Gastrocnemius medialis (tissue), 4 donors: ENCODE measurements at regions not wholly inside any gene's neighbourhood (a gene's known extent, or its start where the extent isn't known, plus 50 kb on each side); places are given as distances from the start of the nearest gene placed in this dataset.

Experiments
- POLR2A ChIP-seq, 2 donors: fragments of 450-650 bp; IDR thresholded peaks; one replicate each; pipeline ENCODE4 v1.6.1; 2017; ENCODE audit warnings: antibody characterized with exemption in 2 of 2, mild to moderate bottlenecking in 2 of 2, moderate library complexity in 2 of 2
- TF ChIP-seq, protein P1 (sequence below), 5 experiments: fragments of 450-650 bp in 3 of 5; fragments of 200-600 bp in 2 of 5; sonication (generic) in 2 of 5; IDR thresholded peaks in 4 of 5; conservative IDR thresholded peaks in 1 of 5; 1 replicate in 4 of 5; 2 replicates in 1 of 5; pipeline ENCODE4 v1.5.1; 2016 to 2019; ENCODE audit warnings: antibody characterized with exemption in 5 of 5, mild to moderate bottlenecking in 3 of 5, moderate library complexity in 3 of 5

DNA sequence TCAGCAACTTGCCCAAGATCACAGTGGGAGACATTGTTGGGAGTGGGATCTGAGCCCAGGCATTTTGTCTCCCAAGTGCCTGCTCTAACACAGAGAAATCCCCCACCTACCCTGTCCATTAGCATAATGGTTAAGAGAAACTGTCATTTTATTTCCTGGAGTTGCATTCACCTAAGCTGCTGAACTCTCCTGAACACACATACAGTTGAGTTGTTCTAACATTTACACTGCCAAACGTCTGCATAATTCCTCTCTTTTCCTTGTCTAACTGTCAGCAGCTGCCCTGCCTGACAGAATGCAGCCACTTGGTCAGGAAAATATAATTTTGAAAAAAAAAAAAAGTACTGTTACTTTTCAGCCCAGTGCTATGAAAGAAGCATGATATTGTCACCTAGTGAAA lies 396.3 kb upstream of the PIK3C3 start:
- TF ChIP-seq, protein P1, sequence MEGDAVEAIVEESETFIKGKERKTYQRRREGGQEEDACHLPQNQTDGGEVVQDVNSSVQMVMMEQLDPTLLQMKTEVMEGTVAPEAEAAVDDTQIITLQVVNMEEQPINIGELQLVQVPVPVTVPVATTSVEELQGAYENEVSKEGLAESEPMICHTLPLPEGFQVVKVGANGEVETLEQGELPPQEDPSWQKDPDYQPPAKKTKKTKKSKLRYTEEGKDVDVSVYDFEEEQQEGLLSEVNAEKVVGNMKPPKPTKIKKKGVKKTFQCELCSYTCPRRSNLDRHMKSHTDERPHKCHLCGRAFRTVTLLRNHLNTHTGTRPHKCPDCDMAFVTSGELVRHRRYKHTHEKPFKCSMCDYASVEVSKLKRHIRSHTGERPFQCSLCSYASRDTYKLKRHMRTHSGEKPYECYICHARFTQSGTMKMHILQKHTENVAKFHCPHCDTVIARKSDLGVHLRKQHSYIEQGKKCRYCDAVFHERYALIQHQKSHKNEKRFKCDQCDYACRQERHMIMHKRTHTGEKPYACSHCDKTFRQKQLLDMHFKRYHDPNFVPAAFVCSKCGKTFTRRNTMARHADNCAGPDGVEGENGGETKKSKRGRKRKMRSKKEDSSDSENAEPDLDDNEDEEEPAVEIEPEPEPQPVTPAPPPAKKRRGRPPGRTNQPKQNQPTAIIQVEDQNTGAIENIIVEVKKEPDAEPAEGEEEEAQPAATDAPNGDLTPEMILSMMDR (IDR thresholded peaks at IDR 0.05 in 4 of 5, conservative IDR thresholded peaks at IDR 0.05 in 1 of 5), result no peak
- no peak for TF ChIP-seq POLR2A (IDR thresholded peaks at IDR 0.05)
